ENCODE measurements at regions not wholly inside any gene's neighbourhood (a gene's known extent, or its start where the extent isn't known, plus 50 kb on each side); places are given as distances from the start of the nearest gene placed in this dataset.

- Histone ChIP-seq H3K4me1 (replicated peaks in 1 of 2; ENCODE audit: control insufficient read depth in 2 of 2, insufficient read depth in 2 of 2, low read length in 2 of 2) (no peaks in the 10 kb centered on the region), H3K79me2 (ENCODE audit: control insufficient read depth, insufficient read depth, low read length) (no peaks in the 10 kb centered on the region), H3K9me3 (replicated peaks; ENCODE audit: control insufficient read depth, insufficient read depth, low read depth, low read length) (no peaks in the 10 kb centered on the region), H4K20me1 (replicated peaks; ENCODE audit: control insufficient read depth, insufficient read depth, low read length) (no peaks in the 10 kb centered on the region), H3K9ac (ENCODE audit: insufficient read depth in 1 of 2, low read depth in 2 of 2, low read length in 2 of 2) (no peak overlapping the region), H3K36me3 (ENCODE audit: control insufficient read depth, insufficient read depth, low read length) (no peaks in the 10 kb centered on the region), H3K27ac (ENCODE audit: extremely low read depth, low read depth, low read length) (no peak overlapping the region), H3K27me3 (ENCODE audit: control insufficient read depth in 2 of 2, insufficient read depth in 2 of 2, low read length in 2 of 2) (peaks cover 0 to 14% of the 10 kb centered on the region in 2 experiments; a peak in 2 of 5 replicates), H3K9me1 (ENCODE audit: control insufficient read depth, insufficient read depth, low read length) (no peaks in the 10 kb centered on the region), H2AFZ (ENCODE audit: low read depth, low read length) (no peak overlapping the region), H3K4me2 (ENCODE audit: insufficient read depth, low read length) (no peak overlapping the region), H3K4me3 (no peak overlapping the region)
- BruUV-seq (replicated peaks) = no TSS peak
- in situ Hi-C loops (cut with MboI) = no loop called here
- WGBS (ENCODE audit: insufficient coverage, low coverage, missing lambda C conversion rate) = 0% methylated on average over 4 of the region's 4 CpGs
- ATAC-seq (no peak), DNase-seq (ENCODE audit: extremely low read depth in 1 of 4, low spot score in 3 of 4) (no peak), FAIRE-seq (no peak)
- intact Hi-C loops (cut with micrococcal nuclease) = no loop called here
- TF ChIP-seq C11orf30 (IDR thresholded peaks at IDR 0.05; ENCODE audit: low read depth) (no peak), LEF1 (IDR thresholded peaks at IDR 0.05) (no peak), TARDBP (IDR thresholded peaks at IDR 0.05) (no peak), FOXO4 (CRISPR knock-in tag; IDR thresholded peaks at IDR 0.05) (no peak), ZNF609 (CRISPR knock-in tag; IDR thresholded peaks at IDR 0.05; ENCODE audit: borderline replicate concordance) (no peak), RBM22 (IDR thresholded peaks at IDR 0.05; ENCODE audit: low read depth, low read length, poor library complexity, severe bottlenecking) (no peak)
- CTCF ChIA-PET (ENCODE audit: low intra/inter-chr PET ratio) = no interaction called here
- POLR2A ChIA-PET = no interaction called here
These were observed 263.2 kb downstream of the EN1 start for GRCh38 chr2:118584062-118584749.

Data from K562 (cell line).